ENCODE measurements at regions not wholly inside any gene's neighbourhood (a gene's known extent, or its start where the extent isn't known, plus 50 kb on each side); places are given as distances from the start of the nearest gene placed in this dataset.

DNA sequence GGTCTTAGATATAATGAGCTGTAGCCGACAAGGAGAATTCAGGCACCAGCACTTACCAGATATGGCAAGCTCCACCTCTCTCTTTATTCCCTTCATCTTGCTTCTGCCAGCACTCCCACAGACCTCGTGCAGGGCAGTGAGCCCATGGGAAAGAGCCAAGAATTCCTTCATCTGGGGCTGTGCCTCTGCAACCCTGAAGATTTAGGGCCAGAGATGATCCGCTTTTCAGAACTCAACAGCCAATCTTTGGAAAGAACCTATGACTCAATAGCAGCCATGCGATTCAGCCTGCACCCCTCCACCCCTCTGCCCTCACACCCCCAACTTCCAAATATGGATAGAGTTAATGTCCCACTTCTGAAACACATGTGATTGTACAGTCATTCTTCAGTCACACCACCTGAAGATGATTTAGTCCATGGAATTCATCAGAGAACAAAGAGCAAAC is 533.7 kb upstream of the TNP1 start:
- no peak overlapping the region for H3K27ac Mint-ChIP-seq

DNA sequence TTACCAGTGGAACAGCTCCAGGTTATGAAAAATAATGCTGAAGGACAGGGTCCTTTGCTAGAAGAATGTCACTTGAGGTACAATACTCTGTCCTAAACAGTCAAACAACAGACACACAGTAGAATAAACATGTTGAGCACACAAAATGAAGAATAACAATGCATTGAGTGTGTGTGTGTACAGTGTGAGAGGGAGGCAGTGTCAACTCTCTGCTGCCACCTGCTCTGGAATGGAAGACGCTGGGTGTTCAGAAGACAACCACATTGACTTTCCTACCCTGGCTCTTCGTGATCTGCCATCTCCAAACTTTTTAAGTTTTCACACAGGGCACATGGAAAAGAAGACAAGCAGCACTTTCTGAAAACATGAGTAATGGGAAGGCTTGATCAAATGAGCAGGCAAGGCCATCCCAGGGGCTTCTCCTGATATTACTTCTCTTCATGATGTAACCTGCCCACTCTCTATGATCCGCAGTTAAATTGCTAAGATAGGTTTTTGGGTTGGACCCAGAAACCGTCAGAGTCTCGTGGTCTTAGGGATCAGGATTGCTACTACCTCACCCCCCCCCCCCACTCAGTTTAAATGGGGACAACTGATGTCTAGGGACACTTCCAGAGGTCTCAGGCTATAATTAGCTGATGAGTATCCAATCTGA is 533.2 kb upstream of the TNP1 start:
- TF ChIP-seq, protein P1, sequence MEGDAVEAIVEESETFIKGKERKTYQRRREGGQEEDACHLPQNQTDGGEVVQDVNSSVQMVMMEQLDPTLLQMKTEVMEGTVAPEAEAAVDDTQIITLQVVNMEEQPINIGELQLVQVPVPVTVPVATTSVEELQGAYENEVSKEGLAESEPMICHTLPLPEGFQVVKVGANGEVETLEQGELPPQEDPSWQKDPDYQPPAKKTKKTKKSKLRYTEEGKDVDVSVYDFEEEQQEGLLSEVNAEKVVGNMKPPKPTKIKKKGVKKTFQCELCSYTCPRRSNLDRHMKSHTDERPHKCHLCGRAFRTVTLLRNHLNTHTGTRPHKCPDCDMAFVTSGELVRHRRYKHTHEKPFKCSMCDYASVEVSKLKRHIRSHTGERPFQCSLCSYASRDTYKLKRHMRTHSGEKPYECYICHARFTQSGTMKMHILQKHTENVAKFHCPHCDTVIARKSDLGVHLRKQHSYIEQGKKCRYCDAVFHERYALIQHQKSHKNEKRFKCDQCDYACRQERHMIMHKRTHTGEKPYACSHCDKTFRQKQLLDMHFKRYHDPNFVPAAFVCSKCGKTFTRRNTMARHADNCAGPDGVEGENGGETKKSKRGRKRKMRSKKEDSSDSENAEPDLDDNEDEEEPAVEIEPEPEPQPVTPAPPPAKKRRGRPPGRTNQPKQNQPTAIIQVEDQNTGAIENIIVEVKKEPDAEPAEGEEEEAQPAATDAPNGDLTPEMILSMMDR (IDR thresholded peaks at IDR 0.05) = no peak
- H3K27me3 Mint-ChIP-seq (ENCODE audit: low read depth, poor library complexity) = peaks cover 2% of the 10 kb centered on the region
- H3K4me3 Mint-ChIP-seq = no peak overlapping the region
- H3K4me1 Mint-ChIP-seq = peaks cover 4% of the 10 kb centered on the region
- H3K9me3 Mint-ChIP-seq = peaks cover 34% of the 10 kb centered on the region
- no peak overlapping the region for H3K27ac Mint-ChIP-seq
- H3K36me3 Mint-ChIP-seq (ENCODE audit: low read depth) = peaks cover 16% of the 10 kb centered on the region
- DNase-seq = no peak

More for the DNA sequence above, 533.7 kb upstream of the TNP1 start:
- peaks cover 8% of the 10 kb centered on the region for H3K4me1 Mint-ChIP-seq
- peaks cover 34% of the 10 kb centered on the region for H3K9me3 Mint-ChIP-seq
- H3K36me3 Mint-ChIP-seq (ENCODE audit: low read depth) = peaks cover 16% of the 10 kb centered on the region
- H3K4me3 Mint-ChIP-seq = no peak overlapping the region
- TF ChIP-seq, protein P1 (IDR thresholded peaks at IDR 0.05) = no peak
- peaks cover 2% of the 10 kb centered on the region for H3K27me3 Mint-ChIP-seq (ENCODE audit: low read depth, poor library complexity)
- DNase-seq = no peak

DNA sequence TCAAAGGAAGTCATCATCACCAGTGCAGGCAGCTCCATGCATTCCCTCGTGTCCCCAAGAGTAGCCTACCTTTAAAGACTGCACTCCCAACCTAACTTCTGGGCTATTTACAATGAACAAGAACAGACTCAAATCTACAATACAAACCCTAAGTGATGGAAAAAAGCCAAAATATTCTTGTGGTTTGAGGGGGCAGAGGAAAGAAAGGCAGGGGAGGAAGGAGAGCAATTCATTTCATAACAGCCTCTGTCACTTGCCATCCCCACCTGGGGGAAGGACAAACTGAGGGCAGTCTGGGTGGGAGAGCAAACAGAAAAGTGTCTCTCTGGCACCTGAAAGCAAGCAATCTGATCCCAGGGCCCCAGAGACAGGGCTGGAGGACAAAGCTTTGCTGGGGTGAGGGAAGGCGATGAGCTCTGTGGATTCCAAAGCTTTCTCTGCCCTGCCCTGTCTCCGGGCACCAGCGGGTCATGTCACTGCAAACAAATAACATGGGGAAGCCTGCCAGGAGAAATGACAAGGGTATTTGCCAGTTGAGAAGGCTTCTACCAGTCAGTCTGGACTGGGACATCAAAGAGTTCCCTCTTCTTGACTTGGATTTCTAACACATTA is 528.0 kb upstream of the TNP1 start:
- Mint-ChIP-seq H3K9me3 (peaks cover 30% of the 10 kb centered on the region), H3K27me3 (ENCODE audit: low read depth, poor library complexity) (peaks cover 9% of the 10 kb centered on the region), H3K27ac (peak overlapping the region; percentile 10), H3K36me3 (ENCODE audit: low read depth) (peaks cover 16% of the 10 kb centered on the region), H3K4me3 (no peak overlapping the region), H3K4me1 (peaks cover 16% of the 10 kb centered on the region)
- TF ChIP-seq, protein P1 (IDR thresholded peaks at IDR 0.05) = no peak
- no peak for DNase-seq

DNA sequence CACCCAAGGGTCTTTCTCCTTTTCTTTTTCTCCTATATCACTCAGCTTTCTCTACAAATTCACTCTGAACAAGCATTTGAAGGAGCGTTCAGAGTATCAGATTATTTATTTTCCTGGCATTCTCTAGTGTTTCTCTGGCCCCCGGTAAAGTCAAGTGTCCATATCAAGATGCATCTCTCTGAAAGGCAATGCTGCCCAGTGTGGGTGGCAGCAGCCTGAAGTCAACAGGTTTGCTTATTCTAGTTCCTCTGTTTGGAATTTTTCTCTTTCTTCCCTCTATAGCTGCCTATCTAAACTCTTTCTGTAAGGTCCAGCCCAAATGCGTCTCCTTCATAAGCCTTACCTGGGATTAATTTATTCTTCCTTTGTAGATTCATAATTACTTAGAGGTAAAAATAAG is 526.2 kb upstream of the TNP1 start:
- Mint-ChIP-seq H3K9me3 (peaks cover 13% of the 10 kb centered on the region), H3K27ac (no peak overlapping the region), H3K36me3 (ENCODE audit: low read depth) (peaks cover 8% of the 10 kb centered on the region), H3K4me1 (peaks cover 16% of the 10 kb centered on the region), H3K4me3 (no peak overlapping the region), H3K27me3 (ENCODE audit: low read depth, poor library complexity) (peaks cover 12% of the 10 kb centered on the region)
- no peak for DNase-seq
- TF ChIP-seq, protein P1 (IDR thresholded peaks at IDR 0.05) = no peak

DNA sequence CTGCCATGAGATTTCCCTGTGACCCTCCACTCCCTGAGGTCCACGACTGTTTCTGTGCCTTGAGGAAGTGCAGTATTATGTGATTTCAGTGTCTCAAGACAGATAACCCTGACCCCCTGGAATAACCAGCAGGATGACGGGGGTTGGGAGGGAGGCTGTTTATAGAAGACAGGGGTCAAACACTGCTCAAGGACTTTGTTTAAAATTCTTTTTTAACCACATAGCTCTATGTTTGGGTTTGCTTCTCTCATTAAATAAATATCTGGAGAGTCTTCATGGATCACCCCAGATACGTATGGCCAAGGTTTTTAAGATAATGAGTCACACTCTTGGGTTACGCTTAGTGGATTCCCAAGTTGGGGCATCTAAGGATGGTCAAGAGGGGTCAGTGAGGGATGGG is 523.8 kb upstream of the TNP1 start:
- TF ChIP-seq, protein P1 (IDR thresholded peaks at IDR 0.05) = no peak
- Mint-ChIP-seq H3K9me3 (peaks cover 3% of the 10 kb centered on the region), H3K27ac (no peak overlapping the region), H3K36me3 (ENCODE audit: low read depth) (no peaks in the 10 kb centered on the region), H3K4me3 (no peak overlapping the region), H3K27me3 (ENCODE audit: low read depth, poor library complexity) (peaks cover 14% of the 10 kb centered on the region), H3K4me1 (peaks cover 21% of the 10 kb centered on the region)
- no peak for DNase-seq

DNA sequence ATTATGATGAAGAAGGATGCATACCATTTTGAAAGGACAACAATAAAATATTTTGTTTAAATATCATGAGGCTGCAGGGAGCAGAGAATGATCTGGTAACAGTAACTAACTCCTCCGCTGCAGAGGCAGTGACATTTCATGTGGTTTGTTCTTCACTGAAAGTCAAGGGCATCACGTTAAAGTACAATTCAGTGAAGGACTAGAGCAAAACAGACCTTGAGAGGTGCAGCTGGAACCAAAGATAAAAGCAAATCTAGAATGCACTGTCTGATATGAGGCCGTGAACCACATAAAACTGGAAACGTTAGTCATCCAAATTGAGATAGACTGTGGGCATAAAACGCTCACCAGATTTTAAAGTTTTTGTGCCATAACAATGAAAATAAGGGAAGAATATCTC is 522.9 kb upstream of the TNP1 start:
- DNase-seq = no peak
- Mint-ChIP-seq H3K4me3 (no peak overlapping the region), H3K4me1 (peaks cover 17% of the 10 kb centered on the region), H3K27me3 (ENCODE audit: low read depth, poor library complexity) (peaks cover 11% of the 10 kb centered on the region), H3K36me3 (ENCODE audit: low read depth) (peaks cover under 1% of the 10 kb centered on the region), H3K9me3 (peaks cover 10% of the 10 kb centered on the region), H3K27ac (no peak overlapping the region)
- TF ChIP-seq, protein P1 (IDR thresholded peaks at IDR 0.05) = no peak

Measured in nephron progenitor cell (in vitro differentiated cells).